ENCODE measurements at regions not wholly inside any gene's neighbourhood (a gene's known extent, or its start where the extent isn't known, plus 50 kb on each side); places are given as distances from the start of the nearest gene placed in this dataset.

DNA sequence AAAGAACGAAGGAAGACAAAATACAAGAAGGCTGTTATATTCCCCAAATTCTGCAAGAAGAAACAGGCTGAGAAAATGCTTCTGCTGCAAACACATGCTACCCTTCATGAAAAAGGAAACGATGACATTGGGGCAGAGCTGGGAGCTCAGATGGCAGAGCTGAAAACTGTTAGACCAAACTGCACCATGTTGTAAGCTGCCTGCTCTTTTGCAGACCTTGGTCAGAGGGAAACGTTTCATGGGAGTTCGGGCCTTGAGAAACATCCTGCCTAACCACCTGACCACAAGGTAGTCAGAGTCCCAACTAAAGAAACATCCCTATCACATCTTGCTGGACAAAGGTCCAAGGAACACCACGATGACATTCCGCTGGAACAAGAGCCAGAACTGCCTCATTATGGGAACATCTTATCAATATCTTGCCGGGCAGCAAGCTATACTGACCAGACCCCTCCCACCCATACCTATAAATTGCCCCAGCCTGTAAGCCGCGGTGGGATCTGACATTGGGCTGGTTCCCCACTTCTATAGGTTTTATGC lies 110.7 kb upstream of the CTSC start:
- DNase-seq (ENCODE audit: low spot score), result no peak

DNA sequence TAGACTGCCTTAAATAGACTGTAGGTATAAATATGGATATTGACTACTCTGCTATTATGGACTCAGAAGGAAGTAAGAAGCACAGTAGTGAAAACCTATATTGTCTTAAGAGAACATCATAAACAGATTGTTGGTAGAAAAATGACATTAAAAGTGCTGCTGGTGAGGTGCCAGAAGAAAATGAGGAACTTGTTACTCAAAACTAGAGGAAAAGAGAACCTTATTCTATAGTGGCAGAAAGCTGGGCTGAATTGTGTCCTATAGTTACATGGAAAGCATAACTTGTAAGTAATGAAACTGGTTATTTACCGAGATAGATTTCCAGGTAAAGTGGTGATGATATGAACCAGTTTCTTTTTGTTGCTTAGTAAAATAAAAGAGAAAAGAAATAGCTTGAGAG lies 109.7 kb upstream of the CTSC start:
- DNase-seq (ENCODE audit: low spot score), result no peak

DNA sequence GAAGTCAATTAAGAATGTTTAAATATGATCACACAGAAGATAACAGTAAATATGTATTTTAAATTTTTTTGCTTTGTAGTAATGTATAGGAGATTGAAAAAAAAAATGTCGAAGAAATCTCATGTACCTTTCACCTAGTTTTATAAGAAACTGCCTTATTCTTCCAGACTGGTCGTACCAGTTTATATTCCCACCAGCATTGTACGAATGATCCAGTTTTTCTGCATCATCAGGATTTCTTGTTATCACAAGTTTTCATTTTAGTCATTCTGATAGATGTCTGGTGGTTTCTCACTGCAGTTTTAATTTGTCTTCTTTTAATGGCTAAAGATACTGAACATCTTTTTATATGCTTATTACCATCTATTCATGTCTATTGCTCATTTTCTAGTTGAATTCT lies 101.8 kb upstream of the CTSC start:
- DNase-seq (ENCODE audit: low spot score), result no peak

DNA sequence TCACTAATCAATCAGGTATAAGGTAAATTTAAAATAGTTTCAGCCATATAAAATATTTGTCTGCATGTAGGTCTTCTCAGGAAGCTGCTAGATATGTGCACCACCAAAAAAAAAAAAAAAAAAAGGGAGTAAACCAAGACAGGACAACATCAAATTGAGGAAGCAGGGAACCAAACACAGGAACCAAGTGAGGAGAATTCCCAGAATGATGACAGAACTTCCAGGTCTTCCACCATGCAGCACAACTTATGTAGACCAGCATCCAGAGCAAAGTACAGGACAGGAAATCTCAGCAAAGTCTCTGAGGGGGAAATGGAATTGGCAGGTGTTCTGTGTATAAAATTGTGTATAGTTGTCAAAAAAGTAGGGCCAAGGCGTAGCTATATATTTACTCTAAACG lies 101.2 kb upstream of the CTSC start:
- no peak for DNase-seq (ENCODE audit: low spot score)

DNA sequence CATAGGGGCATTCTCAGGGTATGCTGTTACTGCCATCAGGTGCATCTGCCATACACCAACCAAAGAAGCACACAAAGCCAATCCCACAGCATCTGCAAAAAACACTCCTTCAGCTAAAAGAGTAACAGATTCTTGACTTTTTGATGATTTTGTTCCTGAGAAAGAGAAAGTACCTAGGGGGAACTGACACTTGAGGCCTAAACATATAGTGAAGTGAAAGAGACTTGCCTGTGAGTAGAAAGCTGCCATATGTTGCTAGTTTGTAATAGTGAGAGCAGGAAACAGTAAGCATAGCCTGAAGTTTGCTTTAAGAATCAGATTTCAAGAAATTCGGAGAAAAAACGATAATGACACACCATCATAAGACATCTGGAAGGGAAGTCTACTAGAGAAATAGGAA lies 97.9 kb upstream of the CTSC start:
- DNase-seq (ENCODE audit: low spot score), result no peak

DNA sequence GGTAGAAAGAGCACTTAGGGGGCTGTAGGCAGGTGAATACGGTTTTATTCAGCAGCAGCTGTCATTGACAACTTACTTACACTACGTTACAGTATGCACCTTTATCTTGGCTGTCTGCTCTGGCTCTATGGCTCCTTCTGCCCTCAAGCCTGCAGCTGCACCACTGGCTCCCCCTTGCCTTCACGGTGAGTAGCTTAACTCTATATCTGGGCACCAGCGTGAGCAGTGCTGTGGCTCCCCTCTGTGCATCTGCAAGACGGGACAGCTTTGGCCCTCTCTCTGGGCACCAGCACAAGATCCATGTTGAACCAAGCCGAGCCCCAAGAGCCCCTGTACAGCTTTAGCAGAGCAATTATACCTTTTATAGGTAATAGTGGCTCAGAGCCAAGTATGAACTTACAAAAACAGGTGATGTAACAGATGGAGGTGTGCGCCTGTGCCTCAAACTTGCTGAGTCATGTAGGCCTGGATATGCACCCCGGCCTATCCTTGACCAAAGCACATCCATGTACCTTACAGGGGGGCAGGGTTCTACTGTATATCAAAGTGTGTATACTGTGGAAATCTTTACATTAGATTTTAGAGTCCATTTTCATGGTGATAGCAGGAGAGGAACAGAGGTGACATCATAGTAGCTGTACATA lies 96.9 kb upstream of the CTSC start:
- no peak for DNase-seq (ENCODE audit: low spot score)

DNA sequence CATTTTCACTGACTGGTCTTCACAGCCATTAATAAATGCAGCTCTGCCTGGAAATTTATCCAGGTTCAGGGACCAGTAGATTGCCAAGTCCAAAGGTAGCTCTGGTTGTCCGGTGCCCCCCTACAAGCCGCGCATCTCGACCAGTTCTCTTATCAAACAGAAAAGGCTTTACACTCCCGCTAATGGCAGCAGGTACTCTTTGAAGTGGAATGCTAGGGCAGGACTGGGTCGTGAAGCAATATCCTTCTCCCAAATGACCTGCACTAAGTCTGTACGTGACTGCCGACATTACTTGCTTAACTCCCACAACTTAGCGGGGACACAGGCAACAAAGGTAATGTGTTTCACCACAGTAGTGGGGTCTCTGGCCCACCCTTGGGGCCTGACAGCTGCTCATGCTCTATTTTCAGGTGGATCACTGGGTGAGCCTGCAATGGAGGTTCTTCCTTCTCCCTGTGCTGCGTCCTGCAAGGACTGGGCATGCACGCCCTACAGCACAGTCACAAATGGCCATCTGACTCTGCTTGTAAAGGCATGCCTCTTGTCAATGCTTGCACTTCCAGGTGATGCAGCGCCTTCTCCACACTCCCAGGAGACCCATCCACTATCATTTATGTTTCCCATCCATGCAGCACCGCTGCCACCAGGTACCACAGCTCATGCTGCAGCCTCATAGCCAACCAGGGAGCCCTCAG lies 96.1 kb upstream of the CTSC start:
- no peak for DNase-seq (ENCODE audit: low spot score)

DNA sequence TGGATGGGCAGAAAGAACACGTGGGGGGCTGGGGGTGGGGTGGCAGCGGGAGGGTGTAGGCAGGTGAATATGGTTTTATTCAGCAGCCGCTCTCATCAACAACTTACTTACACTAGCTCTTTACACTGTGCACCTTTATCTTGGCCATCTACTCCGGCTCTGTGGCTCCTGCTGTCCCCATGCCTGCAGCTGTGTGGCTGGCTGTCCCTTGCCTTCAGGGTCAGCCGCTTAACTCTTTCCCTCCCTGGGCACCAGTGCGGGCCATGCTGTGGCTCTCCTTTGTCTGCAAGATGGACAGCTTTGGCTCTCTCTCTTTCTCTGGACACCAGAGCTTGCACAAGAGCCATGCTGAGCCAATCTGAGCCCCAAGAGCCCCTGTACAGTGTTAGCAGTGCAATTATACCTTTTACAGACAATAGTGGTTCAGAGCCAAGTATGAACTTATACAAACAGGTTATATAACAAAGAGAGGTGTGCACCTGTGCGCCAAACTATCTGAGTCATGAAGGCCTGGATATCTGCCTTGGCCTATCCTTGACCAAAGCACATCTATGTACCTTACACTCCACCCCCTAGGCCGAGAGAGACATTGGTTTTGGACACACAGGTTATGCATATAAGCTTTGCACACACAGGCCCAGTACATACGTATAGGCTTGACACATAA lies 94.3 kb upstream of the CTSC start:
- no peak for DNase-seq (ENCODE audit: low spot score)

DNA sequence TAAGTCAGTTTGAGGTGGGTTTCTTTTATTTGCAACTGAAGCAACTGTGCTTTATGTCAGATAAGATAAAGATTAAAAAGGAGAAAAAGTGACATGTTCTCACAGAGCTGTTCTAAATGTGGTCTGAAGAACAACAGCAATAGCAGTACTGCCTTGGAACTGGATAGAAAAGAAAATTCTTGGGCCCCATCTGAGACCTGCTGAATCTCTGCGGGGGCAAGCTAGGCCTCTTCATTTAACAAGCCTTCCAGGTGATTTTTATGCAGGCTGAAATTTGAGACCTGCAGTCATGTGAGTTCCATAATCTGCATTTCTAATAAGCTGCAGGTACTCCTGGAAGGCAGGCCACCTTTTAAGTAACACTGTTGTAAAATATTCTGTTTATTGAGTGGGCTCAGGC lies 91.4 kb upstream of the CTSC start:
- no peak for DNase-seq (ENCODE audit: low spot score)

DNA sequence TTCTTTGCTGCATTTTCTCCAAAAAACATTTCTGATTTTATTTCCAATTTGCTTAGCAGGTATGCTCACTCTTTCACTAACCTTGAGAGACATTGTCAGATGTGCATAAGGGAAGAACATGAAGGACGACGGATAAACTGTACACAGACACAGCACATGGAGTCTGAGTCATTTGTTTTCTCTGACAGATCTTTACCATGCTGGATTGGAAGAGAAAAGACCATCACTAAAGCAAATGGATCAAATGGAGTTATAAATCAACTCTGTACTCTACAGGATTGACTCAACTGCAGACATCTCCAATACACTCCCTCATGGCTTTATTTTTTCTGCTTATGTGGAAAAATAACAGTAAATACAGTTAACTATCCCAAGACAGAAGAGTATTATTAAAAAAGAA lies 90.2 kb upstream of the CTSC start:
- no peak for DNase-seq (ENCODE audit: low spot score)

DNA sequence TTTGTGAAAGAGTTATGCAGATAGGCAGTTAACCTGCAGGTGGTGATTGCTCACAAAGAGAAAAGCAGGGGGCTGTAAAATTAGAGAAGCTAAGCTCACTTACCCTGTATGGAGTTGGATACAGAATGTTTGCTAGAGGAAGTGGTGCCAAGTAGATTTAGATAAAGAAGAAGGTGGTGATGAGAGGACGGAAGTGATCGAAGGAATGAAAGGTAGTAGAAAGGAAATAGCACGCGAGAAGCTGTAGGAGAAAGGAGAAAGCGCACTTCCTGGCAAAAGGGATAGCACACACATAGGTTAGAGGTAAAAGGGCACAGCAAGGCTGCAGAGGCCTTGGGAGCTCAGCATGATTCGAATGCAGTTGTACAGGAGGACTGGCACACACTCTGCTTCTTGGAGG lies 87.3 kb upstream of the CTSC start:
- DNase-seq (ENCODE audit: low spot score), result no peak

DNA sequence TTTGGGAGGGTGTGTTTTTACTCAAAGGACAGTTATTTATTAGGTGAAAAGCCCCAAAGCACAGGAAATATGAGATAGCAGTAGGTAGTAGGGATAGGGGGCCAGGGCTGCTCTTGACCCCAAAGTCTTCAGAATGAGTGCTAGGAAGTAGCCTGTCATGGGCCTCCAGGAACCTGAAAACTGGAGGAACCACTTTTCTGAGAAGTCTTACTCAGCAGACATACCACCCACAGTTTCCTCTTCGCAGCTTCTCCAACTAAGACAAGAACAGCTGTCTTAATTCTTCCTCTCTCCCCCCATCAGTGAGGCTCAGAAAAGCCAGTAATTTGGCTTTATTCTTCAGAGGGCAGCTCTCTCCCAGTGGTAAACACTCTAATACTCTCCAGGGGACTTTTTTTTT lies 84.0 kb upstream of the CTSC start:
- DNase-seq (ENCODE audit: low spot score), result peak; percentile 24

DNA sequence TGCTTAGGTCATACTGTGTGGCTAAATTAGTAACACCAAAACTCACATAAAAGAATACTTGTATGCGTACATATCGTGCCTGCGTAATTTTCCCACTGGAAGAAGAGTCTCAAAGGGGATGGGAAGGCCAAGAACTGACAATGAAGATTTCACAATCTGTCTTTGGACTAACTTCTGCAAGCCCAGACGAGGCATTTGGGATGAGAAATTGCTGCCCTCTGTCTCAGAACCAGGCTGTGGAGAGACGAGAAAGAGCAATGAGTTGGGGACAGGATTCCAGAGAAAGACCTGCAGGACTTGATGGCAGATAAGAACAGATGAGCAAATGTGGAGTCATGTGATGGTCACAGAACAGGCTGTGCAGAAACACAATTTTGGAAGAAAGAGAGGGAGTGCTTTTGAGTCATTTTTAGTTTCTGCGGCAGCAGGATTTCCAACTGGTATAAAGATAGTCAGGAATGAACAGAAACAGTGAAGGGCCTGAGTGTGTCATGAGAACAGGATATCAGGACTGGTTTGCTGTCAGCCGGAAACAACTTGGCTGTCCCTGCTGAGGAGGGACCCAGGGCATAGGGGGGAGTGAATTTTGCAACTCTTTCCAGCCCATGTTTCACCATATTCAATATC lies 82.7 kb upstream of the CTSC start:
- no peak for DNase-seq (ENCODE audit: low spot score)

DNA sequence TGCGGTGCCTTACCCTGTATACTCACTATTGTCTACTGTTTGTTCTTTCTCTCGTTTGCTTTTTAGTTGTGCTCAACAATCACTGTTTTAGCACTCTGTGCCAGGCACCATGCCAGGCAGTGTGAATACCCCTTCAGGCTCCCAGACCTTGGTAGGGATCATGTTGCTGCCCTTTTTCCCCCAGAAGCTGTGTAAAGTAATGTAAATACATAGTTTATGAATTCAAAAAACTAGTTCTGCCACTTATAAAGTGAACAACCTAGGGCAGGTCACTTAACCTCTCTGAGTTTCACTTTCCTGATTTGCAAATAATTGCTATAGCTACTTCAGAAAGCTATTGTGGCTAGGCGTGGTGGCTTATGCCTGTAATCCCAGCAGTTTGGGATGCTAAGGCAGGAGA lies 81.0 kb upstream of the CTSC start:
- no peak for DNase-seq (ENCODE audit: low spot score)

DNA sequence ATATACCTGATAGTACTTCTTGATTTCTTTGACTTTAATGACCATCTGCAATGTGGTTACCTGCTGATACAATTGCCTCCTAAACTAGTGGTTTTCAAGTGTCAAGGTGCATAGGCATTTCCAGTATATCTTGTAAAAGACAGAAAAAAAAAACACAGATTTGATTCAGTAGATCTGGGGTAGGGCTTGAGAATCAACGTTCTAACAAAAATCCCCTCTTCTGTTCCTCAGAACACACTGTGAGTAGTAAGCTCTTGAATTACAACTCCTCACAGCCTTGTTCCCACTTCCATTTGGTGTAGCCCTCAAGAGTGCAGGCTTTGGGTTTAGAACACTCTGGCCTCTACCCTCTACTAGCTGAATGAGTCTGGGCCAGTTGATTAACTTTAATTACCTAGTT lies 78.0 kb upstream of the CTSC start:
- DNase-seq (ENCODE audit: low spot score), result no peak

DNA sequence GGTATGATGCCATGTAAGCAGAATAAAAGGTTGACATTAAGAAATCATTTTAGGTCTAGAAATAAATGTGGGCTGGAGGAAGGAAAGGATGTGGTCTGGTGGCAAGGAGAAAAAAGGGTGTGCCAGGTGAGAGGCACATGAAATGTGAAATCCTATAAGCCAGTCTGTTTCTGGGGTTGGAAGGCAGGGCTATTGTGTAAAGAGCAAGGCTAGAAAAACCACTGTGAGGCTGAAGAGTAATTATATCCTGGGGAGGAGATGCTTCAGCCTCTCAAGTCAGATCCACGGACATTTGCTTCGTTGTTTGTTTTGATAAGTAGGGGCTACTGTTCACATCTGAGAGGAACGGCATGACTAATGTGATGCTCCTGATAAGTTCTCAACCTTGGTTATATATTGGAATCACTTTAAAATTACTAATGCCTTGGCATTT lies 77.5 kb upstream of the CTSC start:
- DNase-seq (ENCODE audit: low spot score), result no peak

DNA sequence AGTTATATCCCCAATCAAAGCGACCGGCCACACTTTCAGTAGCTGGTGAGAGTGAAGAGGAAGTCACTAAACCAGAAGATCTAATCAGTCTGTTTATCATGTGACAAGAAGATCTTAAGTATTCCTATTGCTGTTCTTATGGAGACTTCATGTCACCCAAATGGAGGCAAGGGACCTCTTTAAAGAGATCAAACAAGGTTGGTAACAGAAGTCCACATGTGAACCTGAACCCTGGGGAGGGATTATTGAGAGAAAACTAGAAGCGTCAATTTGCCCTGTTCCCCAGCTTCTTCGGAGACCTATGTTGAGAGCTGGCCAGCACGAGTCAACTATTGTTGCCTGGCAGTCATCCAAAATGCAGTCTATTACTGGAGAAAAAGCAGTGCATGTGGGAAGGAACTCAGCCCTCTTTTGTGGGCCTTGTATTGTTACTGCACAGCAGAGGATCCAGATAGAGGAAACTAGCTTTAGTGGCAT lies 76.9 kb upstream of the CTSC start:
- DNase-seq (ENCODE audit: low spot score), result peak; percentile 29

DNA sequence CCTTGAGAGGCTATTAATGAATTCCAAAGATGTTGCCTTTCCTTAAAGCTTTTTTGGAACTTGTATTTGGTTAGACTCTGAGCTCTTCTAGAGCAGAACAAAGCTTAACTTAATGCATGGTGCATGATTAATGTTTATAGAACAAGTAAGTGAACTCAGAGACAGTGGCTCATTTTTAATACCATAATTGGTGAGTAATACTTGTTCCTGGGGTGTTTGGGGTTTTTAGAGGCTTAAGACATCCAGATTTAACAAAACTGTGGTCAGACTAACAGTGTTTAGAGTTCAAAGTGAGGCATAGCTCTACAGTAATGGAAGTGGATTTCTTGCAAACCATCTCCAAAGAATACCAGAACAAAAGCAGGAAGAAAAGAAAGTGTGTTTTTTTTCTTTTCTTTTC lies 73.7 kb upstream of the CTSC start:
- no peak for DNase-seq (ENCODE audit: low spot score)

DNA sequence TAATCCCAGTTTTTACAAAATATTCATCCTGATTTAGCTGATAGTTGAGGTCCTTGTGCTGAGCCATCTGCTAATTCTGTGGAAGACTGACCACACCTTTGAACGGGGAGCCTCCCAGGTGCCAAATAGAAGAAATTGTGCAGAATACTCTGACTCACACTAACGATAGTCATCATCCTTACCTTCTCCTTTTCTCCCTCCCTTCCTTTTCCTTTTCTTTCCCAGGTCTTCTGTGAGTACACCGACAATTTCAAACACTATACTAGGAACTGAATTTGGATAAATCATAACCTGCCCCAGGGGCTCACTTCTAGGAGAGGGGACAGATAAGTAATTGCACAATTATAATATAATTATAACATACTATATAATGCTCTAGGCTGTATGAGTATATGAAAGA lies 73.1 kb upstream of the CTSC start:
- no peak for DNase-seq (ENCODE audit: low spot score)

DNA sequence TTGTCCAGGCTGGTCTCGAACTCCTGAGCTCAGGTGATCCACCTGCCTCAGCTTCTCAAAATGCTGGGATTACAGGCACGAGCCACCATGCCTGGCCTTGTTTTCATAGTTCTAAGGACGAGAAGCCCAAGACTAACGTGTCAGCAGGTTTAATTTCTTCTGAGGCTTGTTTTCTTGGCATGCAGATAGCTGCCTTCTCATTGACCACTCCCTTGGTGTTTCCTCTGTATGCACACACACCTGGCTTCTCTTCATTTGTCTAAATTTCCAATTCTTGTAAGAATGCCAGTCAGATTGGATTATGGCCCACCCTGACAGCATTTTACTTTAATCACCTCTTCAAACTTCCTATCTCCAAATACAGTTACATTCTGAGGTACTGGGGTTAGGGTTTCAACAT lies 72.5 kb upstream of the CTSC start:
- DNase-seq (ENCODE audit: low spot score), result no peak

DNA sequence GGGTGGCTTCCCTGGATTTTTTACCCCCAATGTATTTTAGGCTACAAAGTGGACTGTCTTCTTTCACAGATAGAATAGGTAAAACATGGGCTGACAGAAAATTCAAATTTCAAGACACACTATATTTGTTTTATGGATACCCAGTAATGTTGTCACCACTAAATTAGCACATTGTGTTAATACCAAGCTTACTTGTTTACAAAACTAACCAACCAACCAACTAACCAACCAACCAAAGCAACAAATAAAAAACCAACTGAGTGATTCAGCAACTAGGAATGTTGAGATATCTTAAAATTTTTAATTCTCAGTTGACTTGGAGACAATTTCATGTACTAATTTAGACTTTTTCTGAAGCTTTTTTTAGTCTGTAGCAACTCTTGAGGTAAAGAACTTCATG lies 69.3 kb upstream of the CTSC start:
- no peak for DNase-seq (ENCODE audit: low spot score)

DNA sequence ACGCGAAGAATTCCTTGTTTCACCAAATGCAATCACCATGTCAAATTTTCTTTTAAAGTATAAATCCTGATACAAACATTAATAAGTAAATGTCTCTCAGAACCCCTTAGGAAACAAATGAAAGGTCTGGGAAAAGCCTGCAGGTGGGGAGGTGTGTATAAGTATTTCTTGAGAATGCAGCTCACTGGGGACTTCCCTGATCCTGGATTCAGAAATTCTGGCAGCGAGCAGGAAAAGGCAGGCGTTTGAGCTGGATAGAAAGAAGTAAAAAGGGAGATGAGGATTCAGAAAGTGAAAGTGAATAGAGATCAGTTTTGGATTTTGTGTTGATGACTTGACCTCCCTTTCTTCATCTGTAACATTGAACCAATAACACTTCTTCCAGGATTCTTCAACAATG lies 68.3 kb upstream of the CTSC start:
- no peak for DNase-seq (ENCODE audit: low spot score)

All from iPS-NIHi11 (cell line).